ENCODE measurements at regions not wholly inside any gene's neighbourhood (a gene's known extent, or its start where the extent isn't known, plus 50 kb on each side); places are given as distances from the start of the nearest gene placed in this dataset.
"Not testable (repeated sequence)": the region's sequence is repeated elsewhere in the genome, so short reads cannot be mapped to it uniquely, and the experiment has no call there.

DNA sequence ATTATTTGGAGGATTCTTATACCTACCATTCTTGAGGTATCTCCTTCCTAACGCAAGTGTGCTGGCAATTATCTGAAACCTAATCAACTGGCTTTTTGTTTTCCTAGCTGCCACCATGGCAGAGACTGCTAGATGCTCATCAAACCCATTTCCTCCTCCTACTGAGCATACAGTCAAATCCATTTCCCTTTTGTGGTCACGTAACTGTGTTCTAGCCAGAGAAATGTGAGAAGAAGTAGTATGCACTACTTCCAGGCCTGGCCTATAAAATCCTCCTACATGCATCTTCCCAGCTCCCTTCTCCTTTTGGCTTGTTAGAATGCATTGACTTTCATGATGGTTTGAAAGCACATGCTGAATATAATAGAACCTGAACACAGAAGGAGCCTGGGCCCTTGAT, 494.1 kb upstream of the MEIS1 start:
- no peak for DNase-seq

DNA sequence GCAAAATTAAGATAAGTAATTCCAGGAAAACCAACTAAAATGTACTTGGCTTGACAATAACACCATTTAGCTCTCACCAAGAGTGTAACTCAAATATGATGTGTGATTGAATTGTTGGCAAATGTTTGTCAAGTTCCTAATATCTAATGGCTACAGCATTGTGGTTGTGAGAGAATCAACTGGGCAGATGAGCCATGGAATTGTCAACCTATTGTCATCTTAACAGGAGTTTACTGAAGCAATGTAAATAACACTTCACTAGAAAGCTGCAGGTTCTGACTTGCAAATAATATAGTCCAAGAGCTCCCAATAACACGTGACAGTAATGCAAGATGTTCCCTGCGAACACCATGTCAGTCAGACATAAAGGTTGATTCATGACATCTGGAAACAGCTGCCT, 495.2 kb upstream of the MEIS1 start:
- no peak for DNase-seq

DNA sequence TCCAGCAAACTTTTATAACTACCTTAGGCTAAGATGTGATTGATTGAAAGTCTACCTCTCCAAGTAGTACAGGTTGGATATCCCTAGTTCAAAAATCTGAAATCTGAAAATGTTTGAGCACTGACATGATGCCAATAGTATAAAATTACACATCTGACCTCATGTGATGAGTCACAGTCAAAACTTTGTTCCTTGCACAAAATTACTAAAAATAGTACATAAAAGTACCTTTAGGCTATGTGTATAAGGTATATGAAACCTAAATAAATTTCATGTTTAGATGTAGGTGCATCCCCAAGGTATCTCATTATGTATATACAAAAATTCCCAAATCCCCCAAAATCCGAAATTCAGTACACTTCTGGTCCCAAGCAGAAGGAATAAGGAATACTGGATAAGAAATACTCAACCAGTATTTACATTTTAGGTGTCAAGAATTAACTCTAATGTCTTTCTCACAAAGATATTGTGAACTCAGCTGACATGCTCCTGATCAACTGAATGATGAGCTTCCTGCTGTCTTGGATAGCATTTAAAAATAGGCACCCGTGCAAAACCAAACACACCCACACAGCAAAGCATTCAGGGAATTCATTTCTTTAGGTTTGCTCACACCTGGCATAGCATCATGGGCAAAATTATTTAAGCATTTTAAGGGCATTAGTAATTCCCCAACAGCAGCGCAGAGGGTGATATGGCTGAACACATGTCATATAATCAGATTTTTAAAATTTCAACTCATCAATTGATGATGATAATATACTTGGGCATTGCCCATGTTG, 497.4 kb upstream of the MEIS1 start:
- no peak for DNase-seq

DNA sequence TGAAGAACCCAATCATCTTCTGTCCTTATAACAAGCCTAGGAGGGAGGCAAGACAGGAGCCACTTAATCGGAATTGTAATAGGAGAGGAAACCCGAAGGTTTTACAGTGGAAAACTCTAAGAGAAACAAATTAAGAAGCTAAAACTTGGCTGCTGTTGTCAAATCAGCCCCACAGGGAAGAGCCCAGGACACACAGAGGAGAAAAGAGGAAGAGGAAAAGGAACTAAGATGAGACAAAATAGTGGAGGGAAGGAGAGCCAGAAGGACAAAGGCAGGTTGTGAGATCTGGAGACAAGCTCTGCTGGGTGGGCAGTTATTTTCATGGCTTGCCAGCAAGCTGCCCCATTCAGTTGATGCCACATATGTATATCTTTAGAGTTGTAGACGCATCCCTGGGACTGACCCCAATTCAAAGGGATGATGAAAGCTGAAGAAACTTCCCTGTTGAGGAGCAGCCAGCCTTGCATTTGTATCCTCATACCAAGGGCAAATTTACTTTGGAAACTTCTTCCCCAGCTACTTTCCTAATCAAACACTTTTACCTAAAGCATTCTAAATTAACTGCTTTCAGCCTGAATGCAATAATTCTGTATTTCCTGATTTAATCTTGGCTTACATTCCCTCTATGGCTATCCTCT, 499.8 kb upstream of the MEIS1 start:
- DNase-seq = no peak

DNA sequence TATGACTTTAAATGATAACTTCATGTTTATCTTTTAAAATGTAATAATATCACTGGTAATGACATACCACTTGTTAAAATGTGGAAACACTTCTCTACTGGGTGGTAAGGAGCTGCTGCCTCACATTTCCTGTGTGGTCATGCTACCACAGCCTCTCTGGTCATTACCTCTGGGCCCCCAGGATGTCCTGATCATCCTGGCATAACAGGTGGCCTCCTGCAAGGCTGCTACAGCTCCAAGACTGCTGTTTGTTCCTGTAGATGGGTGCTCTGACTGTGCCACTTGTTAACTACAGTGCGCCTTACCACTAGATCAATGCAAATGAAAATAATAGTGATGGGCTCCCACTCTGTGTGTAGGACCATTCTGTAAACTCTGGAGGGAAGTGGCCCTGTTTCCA, 500.2 kb upstream of the SPRED2 start:
- no peak for DNase-seq

DNA sequence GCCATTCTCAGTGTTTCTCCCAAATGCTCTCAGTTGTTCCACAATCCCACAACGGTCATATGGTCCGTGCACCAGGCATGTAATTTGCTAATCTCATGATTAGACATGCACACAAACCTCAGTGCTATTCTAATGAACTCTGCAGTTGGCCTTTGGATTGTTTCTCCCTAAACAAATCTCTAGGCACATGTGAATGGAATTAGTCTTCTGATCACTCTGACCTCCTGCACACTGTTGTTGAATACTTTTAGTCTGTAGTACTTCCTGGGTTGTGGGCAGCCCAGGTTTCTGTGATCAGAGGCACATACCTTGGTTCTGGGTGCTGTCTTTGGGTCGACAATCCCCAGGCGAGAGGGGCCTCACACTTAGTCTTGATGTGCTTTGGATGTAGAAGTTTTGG, 498.7 kb upstream of the SPRED2 start:
- no peak for DNase-seq

DNA sequence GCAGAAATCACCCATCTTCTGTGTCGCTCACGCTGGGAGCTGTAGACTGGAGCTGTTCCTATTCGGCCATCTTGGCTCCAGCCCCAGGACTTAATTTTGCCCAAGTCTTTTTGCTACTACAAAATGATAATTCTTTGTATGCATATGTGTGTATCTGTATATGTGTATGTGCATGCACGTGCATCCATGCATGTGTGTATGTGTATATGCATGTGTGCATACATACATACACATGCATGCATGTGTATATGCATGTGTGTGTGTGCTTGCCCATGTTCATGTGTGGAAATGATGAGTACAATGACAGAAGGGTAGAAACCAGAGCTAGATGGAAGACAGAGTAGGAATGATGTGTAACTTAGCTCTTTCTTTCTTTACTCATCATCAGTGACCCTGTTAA, 497.9 kb upstream of the SPRED2 start:
- no peak for DNase-seq

DNA sequence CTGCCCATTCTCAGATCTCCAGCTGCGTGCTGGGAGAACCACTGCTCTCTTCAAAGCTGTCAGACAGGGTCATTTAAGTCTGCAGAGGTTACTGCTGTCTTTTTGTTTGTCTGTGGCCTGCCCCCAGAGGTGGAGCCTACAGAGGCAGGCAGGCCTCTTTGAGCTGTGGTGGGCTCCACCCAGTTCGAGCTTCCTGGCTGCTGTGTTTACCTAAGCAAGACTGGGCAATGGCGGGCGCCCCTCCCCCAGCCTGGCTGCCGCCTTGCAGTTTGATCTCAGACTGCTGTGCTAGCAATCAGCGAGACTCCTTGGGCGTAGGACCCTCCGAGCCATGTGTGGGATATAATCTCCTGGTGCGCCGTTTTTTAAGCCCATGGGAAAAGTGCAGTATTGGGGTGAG, 497.3 kb upstream of the SPRED2 start:
- not testable (repeated sequence) for DNase-seq

DNA sequence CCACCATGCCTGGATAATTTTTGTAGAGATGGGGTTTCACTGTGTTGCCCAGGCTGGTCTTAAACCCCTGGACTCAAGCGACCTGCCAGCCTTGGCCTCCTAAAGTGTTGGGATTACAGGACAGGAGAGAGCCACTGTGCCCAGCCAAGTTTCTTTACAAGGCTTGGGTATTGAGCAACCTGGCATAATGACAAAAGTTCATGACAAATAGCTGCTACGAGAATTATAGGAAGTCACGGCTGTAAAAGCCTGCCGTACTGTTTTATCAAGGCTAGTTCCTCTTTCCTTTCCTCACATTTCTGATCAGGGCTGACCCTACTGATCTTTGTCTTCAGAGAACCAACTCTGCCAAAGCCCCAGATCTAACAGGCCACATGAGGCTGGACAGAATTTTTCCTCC, 490.4 kb upstream of the SPRED2 start:
- DNase-seq = peak; percentile 5

DNA sequence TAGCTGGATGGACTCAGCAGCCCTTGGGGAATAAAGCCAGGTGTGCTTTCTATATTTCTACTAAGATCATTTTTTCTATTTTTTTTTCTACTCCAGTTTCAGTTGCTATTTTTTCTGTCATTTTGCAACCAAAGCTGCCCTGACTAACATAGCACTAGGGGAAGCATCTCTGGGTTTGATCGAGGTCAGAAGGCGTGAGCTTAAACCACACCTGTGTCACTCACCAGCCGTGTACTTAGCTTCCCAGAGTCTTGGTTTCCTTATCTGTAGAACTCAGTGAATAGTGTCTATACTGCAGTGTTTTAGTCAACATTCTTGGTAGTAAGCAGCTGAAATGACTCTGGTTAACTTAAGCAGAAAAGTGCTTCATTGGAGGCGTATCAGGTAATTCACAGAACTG, 489.6 kb upstream of the SPRED2 start:
- no peak for DNase-seq

DNA sequence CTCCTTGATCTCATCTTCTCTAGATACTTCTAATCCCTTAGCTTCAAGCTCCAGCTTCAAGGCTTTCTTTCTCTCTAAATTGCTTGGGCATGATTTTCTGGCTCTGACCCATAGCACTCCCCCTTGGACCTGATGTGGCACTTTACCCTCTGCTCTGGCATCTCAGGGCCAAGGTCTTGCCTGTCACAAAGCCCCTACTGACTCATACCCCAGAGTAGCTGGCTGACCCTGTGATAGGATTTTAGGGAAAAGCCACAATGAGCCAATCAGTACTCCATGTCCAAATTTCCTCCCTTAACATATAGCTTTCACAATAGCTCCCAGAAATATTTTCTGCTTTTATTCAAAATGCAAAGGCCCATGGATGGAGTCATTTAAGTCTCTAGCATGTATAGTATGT, 488.7 kb upstream of the SPRED2 start:
- DNase-seq = no peak

DNA sequence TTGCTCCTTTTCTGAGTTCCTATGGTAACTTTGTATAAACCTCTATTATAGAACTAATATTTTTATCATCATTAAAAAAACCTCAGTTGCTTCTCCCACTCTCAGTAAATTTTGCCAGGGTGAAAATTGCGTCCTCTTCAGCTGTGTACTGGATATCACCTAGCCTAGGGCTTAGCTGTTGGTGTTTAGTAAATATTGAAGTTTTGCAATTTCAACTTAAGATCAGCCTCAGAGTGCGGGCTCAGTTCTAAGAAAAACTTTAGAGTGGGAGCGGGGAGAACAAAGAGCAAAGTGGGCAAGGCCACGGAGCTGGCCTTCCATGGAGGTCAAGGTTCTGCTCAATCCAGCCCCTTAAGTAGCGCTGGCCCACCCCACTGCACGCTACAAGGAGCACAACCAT, 488.3 kb upstream of the SPRED2 start:
- no peak for DNase-seq

DNA sequence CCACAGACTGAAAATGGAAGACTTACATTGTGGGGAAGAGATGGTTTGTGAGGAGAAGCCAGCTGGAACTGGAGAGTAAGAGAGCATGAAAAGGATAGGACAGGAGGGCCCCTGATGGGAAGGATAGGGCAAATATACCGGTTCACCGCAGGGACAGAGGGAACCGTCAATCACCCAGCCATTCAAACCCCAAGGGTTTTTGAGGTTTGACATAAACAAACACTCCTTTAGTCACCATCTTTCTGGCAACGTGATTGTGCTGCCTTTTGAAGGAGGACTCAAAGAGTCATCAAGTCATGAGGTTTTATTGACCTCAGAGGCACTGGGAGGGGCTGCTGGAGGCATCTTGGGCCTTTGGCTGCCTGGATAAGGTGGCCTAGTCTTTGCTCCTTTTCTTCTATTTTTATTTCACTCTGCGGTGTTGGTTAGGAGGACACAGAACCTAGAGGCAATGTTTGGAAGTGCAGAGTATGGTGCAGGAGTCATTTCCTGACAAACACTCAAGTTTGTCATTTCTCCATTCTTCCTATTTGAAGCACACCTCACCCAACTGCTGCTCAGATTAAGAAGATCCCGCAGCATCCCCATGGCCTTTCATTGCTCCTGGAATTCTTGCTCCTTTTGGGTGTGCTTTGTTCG, 487.3 kb upstream of the SPRED2 start:
- no peak for DNase-seq

DNA sequence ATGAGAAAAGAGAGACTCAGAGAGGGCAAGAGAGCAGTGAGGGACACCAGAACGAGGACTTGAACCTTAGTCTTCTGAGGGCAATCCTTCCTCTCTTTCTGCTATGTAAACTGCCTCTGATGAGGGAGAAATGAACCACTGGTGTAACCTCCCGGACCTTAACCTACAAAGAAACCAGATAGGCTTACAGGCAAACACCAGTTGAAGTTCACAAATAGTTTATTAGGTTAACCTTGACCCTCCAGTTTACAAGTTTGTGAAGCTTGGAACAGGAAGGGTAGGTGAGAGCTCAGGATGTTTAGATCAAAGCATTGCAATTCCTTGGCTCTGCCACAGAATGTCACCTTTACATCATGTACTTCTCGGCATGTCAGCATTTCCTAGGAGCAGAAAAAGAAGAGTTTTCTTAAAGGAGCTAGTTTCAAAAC, 486.4 kb upstream of the SPRED2 start:
- DNase-seq = no peak

DNA sequence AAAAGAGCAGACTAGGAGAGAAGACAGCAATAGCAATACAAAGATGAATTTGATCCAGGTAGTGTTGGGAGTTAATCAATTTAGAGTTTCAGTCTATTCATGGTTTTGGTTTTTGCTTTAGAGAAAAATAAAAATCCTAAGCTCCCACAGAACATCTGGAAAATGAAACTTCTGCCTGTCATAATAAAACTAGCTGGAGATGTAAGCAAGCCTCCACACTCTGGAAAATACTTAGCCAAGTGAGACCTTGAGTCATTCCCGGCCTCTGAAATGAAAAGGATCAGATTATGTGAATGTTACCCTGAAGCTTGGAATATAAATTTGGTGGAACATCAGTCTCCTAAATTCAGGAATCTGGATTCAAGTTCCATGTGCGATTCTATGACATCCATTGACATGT, 485.6 kb upstream of the SPRED2 start:
- DNase-seq = no peak

DNA sequence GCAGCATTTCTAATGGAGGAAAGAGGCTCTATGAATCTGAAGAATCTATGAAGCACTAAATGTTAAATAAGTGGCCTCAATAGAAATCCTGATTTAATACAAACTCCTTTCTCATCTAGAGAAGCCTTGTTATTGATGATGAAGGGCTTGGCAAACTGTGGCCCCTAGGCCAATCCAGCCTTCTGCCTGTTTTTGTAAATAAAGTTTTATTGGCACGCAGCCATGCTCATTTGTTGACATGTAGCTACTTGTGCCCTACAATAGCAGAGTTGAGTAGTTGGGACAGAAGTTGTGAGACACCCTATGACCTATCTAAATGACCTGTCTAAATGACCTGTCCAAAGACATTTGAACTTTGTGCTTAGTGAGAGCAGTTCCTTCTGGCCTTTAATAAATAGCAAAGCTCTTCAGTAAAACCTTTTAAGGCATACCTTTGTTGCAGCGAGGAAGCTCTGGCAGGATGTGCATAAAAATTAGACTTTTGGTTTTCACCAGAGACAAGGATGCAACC, 484.4 kb upstream of the SPRED2 start:
- DNase-seq = no peak

DNA sequence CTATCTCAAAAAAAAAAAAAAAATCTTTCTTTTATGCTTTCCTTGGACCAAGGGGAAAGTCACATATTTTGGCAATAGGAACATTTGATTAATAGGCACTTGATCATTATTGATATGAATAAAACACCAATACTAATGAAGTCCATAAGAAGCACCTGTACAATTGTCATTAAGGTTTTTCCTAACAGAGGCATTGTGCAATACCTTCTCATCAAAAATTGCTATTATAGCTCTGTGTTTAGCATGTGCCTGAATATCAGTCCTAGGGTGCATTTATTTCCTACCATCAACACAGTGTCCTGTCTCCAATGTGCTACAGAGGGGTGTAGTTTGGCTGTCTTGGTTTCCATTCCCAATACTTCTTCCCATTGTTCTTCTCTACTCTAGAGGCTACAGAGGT, 483.8 kb upstream of the SPRED2 start:
- DNase-seq = no peak

DNA sequence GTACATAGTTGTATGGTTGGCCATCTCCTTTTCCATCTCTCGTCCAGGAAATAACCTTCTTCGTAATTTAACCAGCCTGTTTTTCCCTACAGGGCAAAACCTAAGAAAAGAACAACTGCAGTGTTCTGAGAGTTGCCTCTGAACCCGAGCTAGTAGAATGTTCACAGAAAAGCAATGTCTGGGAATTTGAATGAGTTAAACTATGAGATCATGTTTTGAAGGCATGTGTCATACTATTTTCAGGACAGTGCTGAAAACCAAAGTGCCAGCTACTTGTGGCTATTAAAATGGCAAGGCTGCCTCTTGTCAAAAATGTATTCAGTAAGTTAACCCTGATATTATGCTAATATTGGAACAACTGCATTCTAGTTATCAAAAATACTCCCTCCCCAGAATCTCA, 482.9 kb upstream of the SPRED2 start:
- no peak for DNase-seq

DNA sequence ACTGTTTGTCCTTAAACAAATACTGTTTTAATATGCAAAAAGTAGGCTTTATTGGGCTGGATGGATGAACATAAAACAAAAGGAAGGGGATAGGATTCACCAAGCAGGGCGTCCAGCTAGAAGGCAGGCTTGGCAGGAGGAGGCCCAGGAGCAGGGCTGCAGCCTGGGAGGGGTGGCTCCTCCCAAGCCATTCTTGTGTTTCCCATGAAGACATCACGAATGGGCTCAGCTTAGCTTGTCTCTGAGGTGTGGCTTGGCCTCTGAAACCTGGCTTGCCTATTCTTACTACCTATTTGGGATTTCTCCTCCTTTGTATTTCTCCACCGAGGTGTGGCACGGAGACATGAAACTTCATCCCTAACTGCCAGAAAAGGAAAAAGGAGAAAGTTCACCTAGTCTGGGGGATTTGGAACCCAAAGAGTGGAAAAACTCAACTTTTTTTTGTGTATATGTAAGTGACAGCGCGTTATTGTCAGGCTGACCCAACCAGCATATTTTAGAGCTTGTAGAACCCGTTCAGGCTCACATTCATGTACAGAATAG, 481.9 kb upstream of the SPRED2 start:
- no peak for DNase-seq

DNA sequence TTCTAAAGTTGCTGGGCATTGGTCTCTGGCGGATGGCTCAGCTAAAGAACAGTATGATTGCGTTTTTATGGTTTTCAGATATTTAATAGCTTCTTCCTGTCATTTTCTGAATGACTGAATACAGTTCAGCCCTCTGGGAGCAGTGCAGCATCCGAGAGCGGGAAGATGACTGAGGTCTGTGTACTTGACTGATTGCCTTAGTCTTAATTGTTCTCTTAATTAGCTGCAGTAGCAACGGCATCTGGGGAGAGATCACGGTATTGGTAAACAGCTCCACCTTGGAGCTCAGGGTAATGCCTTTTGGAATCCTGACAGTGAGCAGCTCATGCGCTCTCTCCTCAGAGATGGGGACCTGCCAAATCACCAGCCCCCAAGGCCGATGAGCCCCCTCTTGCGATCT, 481.4 kb upstream of the SPRED2 start:
- DNase-seq = no peak

DNA sequence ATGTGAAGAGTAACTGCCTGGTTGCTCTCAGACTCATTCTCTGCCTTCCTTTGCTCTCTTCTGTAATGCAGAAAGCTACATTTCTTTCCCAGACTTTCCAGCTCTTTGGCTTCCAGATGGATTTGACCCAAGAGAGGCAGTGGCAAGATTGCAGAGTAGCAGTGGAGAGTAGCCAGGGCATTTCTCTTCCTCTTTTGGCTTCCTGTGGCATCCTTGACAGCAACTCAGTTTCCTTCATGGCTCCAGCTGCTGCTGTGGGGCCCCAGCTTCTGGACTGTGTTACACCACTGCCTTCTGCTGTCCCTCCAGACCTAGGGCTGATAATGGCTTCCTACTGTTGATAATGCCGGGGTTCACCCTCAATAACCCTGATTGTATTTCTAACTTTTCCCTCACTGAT, 469.4 kb upstream of the SPRED2 start:
- no peak for DNase-seq

DNA sequence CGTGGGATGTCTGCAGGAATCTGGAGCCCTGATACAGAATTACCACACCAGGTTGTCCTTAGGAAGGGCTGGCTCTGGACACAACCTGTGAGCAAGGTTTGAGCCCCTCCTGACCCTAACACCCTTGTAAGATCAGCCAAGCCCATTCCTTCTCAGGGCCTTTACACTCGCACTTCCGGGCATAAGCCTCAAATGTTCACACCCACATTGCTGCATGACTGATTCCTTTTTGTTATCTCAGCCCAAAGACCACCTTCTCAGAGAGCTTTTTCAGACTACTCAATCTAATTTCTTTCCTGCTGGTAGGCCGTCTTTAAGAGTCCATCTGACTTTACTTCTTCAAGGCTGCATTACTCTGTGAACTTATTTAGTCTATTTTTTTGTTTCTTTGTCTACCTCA, 464.0 kb upstream of the SPRED2 start:
- no peak for DNase-seq

DNA sequence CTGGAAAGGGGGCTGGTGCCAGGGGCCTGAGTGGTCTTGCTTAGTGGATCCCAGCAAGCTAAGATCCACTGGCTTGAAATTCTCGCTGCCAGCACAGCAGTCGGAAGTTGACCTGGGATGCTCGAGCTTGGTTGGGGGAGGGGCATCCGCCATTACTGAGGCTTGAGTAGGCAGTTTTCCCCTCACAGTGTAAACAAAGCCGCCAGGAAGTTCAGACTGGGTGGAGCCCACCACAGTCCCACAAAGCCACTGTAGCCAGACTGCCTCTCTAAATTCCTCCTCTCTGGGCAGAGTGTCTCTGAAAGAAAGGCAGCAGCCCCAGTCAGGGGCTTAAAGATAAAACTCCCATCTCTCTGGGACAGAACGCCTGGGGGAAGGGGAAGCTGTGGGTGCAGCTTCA, 457.7 kb upstream of the SPRED2 start:
- DNase-seq = not testable (repeated sequence)

DNA sequence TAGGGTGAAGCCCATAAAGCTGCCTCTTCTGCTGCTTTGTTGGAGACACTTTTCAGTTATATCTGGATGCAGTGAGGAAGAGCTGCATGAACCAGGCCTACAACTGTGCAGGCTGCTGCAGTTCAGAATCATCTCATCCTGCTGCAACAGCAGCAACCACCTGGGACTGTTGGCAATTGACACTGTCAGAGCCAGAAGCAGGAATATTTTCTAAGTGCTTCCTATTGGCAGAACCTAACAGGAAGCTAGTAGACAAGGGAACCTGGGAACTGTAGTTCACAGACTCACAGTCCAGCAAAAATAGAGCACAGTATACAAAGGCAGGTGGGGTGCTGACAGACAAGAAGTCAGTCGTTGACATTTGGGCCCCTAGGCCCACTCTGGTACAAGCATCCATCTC, 452.9 kb upstream of the SPRED2 start:
- no peak for DNase-seq
